ENCODE measurements at regions not wholly inside any gene's neighbourhood (a gene's known extent, or its start where the extent isn't known, plus 50 kb on each side); places are given as distances from the start of the nearest gene placed in this dataset.

- Histone ChIP-seq H3K27ac (no peak overlapping the region), H3K36me3 (no peaks in the 10 kb centered on the region), H3K27me3 (no peaks in the 10 kb centered on the region), H3K9me3 (no peaks in the 10 kb centered on the region), H3K4me3 (no peak overlapping the region), H3K4me1 (no peaks in the 10 kb centered on the region)
- TF ChIP-seq CTCF (IDR thresholded peaks at IDR 0.05): no peak
- no peak for TF ChIP-seq POLR2A (IDR thresholded peaks at IDR 0.05)
- no peak for DNase-seq
Measured at GRCh38 chr12:97800561-97800960, 338.0 kb downstream of the RMST start.

- Histone ChIP-seq H3K36me3 (no peaks in the 10 kb centered on the region), H3K27me3 (no peaks in the 10 kb centered on the region), H3K4me1 (no peaks in the 10 kb centered on the region), H3K27ac (no peak overlapping the region), H3K9me3 (no peaks in the 10 kb centered on the region), H3K4me3 (no peak overlapping the region)
- no peak for DNase-seq
- TF ChIP-seq POLR2A (IDR thresholded peaks at IDR 0.05): no peak
- no peak for TF ChIP-seq CTCF (IDR thresholded peaks at IDR 0.05)
Measured at GRCh38 chr12:97801471-97802059, 339.0 kb downstream of the RMST start.

GRCh38 chr12:97805146-97805545 lies 342.5 kb downstream of the RMST start:
- no peak for TF ChIP-seq CTCF (IDR thresholded peaks at IDR 0.05)
- no peak for TF ChIP-seq POLR2A (IDR thresholded peaks at IDR 0.05)
- no peak for DNase-seq
- Histone ChIP-seq H3K4me3 (no peak overlapping the region), H3K9me3 (no peaks in the 10 kb centered on the region), H3K27me3 (no peaks in the 10 kb centered on the region), H3K4me1 (no peaks in the 10 kb centered on the region), H3K27ac (no peak overlapping the region), H3K36me3 (no peaks in the 10 kb centered on the region)

DNA sequence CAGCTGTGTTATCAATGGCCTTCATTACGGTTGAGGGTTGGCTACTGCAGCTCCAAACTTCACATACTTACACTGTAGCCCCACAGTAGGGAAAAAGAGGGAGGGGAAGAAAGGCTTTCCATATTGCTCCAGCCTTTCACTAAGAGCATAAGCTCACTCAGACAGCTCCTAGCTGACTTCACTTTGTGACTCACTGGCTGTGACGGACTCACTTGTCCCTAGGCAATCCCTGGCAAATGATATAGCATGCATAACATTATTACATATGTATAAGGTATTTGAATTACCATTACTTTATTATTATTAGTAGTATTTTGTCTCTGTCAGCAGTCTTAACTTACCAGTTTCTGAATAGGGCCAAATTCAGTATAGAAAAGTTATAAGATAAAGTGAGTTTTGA lies 350.7 kb downstream of the RMST start:
- no peak for TF ChIP-seq POLR2A (IDR thresholded peaks at IDR 0.05)
- no peak for TF ChIP-seq CTCF (IDR thresholded peaks at IDR 0.05)
- no peak overlapping the region for H3K27ac ChIP-seq
- H3K9me3 ChIP-seq: no peaks in the 10 kb centered on the region
- no peaks in the 10 kb centered on the region for H3K36me3 ChIP-seq
- H3K27me3 ChIP-seq: no peaks in the 10 kb centered on the region
- no peak for DNase-seq
- no peak overlapping the region for H3K4me3 ChIP-seq
- no peaks in the 10 kb centered on the region for H3K4me1 ChIP-seq

DNA sequence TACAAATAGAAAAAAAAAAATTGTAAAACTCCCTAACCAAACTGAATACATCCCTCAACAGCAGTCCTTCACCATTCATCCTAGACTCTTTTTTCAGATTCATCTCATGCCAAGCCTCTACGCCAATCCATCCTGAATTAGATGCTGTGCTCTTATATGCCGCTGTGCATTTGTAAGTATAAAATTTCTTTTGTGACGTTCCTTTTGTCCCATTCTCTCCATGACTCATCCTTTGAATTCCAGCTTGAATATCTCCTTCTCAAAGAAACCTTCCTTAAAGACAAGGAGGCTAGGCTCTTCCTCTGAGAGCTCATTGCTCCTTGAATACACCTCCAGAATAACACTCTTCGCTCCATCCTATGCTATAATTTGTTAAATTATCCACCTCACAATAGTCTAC lies 359.2 kb downstream of the RMST start:
- Histone ChIP-seq H3K9me3 (no peaks in the 10 kb centered on the region), H3K4me1 (no peaks in the 10 kb centered on the region), H3K4me3 (no peak overlapping the region), H3K27me3 (no peaks in the 10 kb centered on the region), H3K36me3 (no peaks in the 10 kb centered on the region), H3K27ac (no peak overlapping the region)
- no peak for DNase-seq
- no peak for TF ChIP-seq CTCF (IDR thresholded peaks at IDR 0.05)

GRCh38 chr12:97835541-97835940 lies 372.9 kb downstream of the RMST start:
- no peak overlapping the region for H3K27ac ChIP-seq
- TF ChIP-seq CTCF (IDR thresholded peaks at IDR 0.05): no peak
- DNase-seq: no peak
- no peaks in the 10 kb centered on the region for H3K27me3 ChIP-seq
- H3K4me3 ChIP-seq: no peak overlapping the region
- no peaks in the 10 kb centered on the region for H3K36me3 ChIP-seq
- H3K9me3 ChIP-seq: no peaks in the 10 kb centered on the region
- no peaks in the 10 kb centered on the region for H3K4me1 ChIP-seq

Data from Peyer's patch (tissue), 4 donors.